ENCODE measurements at regions not wholly inside any gene's neighbourhood (a gene's known extent, or its start where the extent isn't known, plus 50 kb on each side); places are given as distances from the start of the nearest gene placed in this dataset.
A peak's percentile ranks its signal among the peaks of the same experiment; 100 is the strongest.

GRCh38 chr6:104621396-104621795 lies 238.3 kb downstream of the HACE1 start:
- Histone ChIP-seq H3K9me3 (no peaks in the 10 kb centered on the region), H3K4me1 (no peaks in the 10 kb centered on the region), H3K27ac (no peak overlapping the region), H3K27me3 (no peaks in the 10 kb centered on the region), H3K4me3 (no peak overlapping the region), H3K36me3 (no peaks in the 10 kb centered on the region)
- FAIRE-seq (no peak), DNase-seq (no peak), ATAC-seq (no peak)
- 85 to 88% methylated on average over 2 of the region's 2 CpGs for WGBS, 2 donors
- no peak for TF ChIP-seq CTCF (IDR thresholded peaks at IDR 0.05)
- intact Hi-C loops (cut with DNase I) = no loop called here

DNA sequence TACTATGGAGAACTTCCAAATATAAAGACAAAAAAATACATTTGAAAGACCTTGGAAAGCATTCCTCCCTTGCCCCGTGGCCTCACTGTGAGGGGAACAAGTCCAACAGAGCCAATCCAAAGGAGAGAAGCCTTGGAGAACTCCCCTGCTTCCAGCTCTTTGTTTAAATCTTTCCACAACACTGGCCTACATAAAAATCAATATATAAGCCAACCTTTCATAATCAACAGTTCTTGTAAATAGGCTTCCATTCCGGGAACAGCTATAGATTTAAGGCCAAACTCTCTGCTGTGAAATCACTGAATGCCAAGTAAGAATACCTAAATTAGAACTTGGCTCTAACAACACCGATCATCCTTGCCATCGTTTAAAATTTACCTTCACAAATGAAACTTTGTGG lies 242.1 kb downstream of the HACE1 start:
- TF ChIP-seq CTCF (IDR thresholded peaks at IDR 0.05) = no peak
- intact Hi-C loops (cut with DNase I) = no loop called here
- no peak for DNase-seq
- H3K4me3 ChIP-seq = no peak overlapping the region
- no peaks in the 10 kb centered on the region for H3K4me1 ChIP-seq
- FAIRE-seq = no peak
- no peaks in the 10 kb centered on the region for H3K36me3 ChIP-seq
- WGBS, 2 donors = 23 to 28% methylated on average over 4 of the region's 4 CpGs
- no peaks in the 10 kb centered on the region for H3K27me3 ChIP-seq
- ATAC-seq = peak in 3 of 4 donors; percentile 19 to 68 (median 62)
- no peaks in the 10 kb centered on the region for H3K9me3 ChIP-seq
- H3K27ac ChIP-seq = no peak overlapping the region

GRCh38 chr6:104614394-104614793 lies 245.3 kb downstream of the HACE1 start:
- TF ChIP-seq CTCF (IDR thresholded peaks at IDR 0.05) = no peak
- intact Hi-C loops (cut with DNase I) = no loop called here
- 86 to 88% methylated on average over 1 of the region's 1 CpG for WGBS, 2 donors
- no peak for ATAC-seq
- Histone ChIP-seq H3K36me3 (no peaks in the 10 kb centered on the region), H3K27ac (no peak overlapping the region), H3K4me3 (no peak overlapping the region), H3K27me3 (no peaks in the 10 kb centered on the region), H3K4me1 (no peaks in the 10 kb centered on the region), H3K9me3 (no peaks in the 10 kb centered on the region)
- DNase-seq = no peak
- no peak for FAIRE-seq

- H3K9me3 ChIP-seq = no peaks in the 10 kb centered on the region
- H3K27me3 ChIP-seq = no peaks in the 10 kb centered on the region
- FAIRE-seq (no peak), ATAC-seq (no peak), DNase-seq (no peak)
- no peaks in the 10 kb centered on the region for H3K4me1 ChIP-seq
- H3K27ac ChIP-seq = no peak overlapping the region
- TF ChIP-seq CTCF (IDR thresholded peaks at IDR 0.05) = no peak
- H3K36me3 ChIP-seq = no peaks in the 10 kb centered on the region
- intact Hi-C loops (cut with DNase I) = no loop called here
- no peak overlapping the region for H3K4me3 ChIP-seq
- 64% methylated on average over 4 of the region's 4 CpGs for WGBS, 2 donors
These were observed 246.2 kb downstream of the HACE1 start for GRCh38 chr6:104613416-104614001.

DNA sequence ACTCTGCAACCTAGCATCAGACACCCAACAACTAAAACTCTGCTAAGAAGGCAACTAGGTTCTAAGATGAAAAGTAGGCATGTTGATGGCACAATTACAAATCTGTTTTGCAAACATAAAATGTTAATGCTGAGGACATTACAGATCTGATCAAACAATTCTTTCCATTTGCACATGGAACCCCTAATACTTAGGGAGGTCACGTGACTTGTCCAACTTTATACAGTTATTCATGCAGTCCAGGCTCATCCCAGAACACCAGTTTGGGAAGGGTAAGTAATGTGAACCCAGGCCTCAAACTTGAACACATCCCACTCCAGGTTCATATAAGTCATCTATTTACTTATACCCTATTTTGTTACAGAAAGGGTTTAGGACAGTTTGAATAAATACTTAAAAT lies 247.2 kb downstream of the HACE1 start:
- Histone ChIP-seq H3K27me3 (no peaks in the 10 kb centered on the region), H3K36me3 (no peaks in the 10 kb centered on the region), H3K4me3 (no peak overlapping the region), H3K9me3 (no peaks in the 10 kb centered on the region), H3K4me1 (no peaks in the 10 kb centered on the region), H3K27ac (no peak overlapping the region)
- WGBS, 2 donors = 90 to 97% methylated on average over 1 of the region's 1 CpG
- no peak for FAIRE-seq
- no peak for TF ChIP-seq CTCF (IDR thresholded peaks at IDR 0.05)
- intact Hi-C loops (cut with DNase I) = no loop called here
- no peak for DNase-seq
- ATAC-seq = no peak

Measured in pancreas (tissue), 10 donors.